HG02970 (cell line): ENCODE measurements at regions not wholly inside any gene's neighbourhood (a gene's known extent, or its start where the extent isn't known, plus 50 kb on each side); places are given as distances from the start of the nearest gene placed in this dataset.

ENCODE experiments used
- ATAC-seq: cut with Tn5 transposase; IDR thresholded peaks from one replicate; pipeline ENCODE4 v1.9.1; 2021; ENCODE audit warnings: mild to moderate bottlenecking, moderate library complexity, moderate number of reproducible peaks; ENCODE audit not compliant: unreplicated experiment, low FRiP score

- no peak for ATAC-seq
Observed at GRCh38 chr15:95448531-95449229, 881.8 kb upstream of the NR2F2 start.

GRCh38 chr15:95449230-95449628 lies 881.3 kb upstream of the NR2F2 start:
- ATAC-seq: no peak

- ATAC-seq: no peak
Observed at GRCh38 chr15:95450413-95450812, 880.1 kb upstream of the NR2F2 start.

- ATAC-seq: no peak
Observed at GRCh38 chr15:95451938-95452337, 878.6 kb upstream of the NR2F2 start.

GRCh38 chr15:95454403-95455262 lies 875.9 kb upstream of the NR2F2 start:
- ATAC-seq: no peak

- ATAC-seq: no peak
Observed at GRCh38 chr15:95457520-95457919, 873.0 kb upstream of the NR2F2 start.

- no peak for ATAC-seq
Observed at GRCh38 chr15:95458721-95459120, 871.8 kb upstream of the NR2F2 start.

GRCh38 chr15:95459273-95459672 lies 871.2 kb upstream of the NR2F2 start:
- no peak for ATAC-seq

GRCh38 chr15:95464509-95464908 lies 866.0 kb upstream of the NR2F2 start:
- ATAC-seq: no peak

- no peak for ATAC-seq
Observed at GRCh38 chr15:95468820-95469219, 861.7 kb upstream of the NR2F2 start.

- ATAC-seq: no peak
Observed at GRCh38 chr15:95469496-95470000, 861.0 kb upstream of the NR2F2 start.

GRCh38 chr15:95470529-95470928 lies 860.0 kb upstream of the NR2F2 start:
- ATAC-seq: no peak

GRCh38 chr15:95470997-95471689 lies 859.4 kb upstream of the NR2F2 start:
- no peak for ATAC-seq

- no peak for ATAC-seq
Observed at GRCh38 chr15:95471690-95472086, 858.8 kb upstream of the NR2F2 start.

- ATAC-seq: no peak
Observed at GRCh38 chr15:95475067-95475466, 855.4 kb upstream of the NR2F2 start.

GRCh38 chr15:95479308-95479707 lies 851.2 kb upstream of the NR2F2 start:
- ATAC-seq: no peak

GRCh38 chr15:95485367-95485766 lies 845.1 kb upstream of the NR2F2 start:
- ATAC-seq: no peak

GRCh38 chr15:95486224-95486623 lies 844.3 kb upstream of the NR2F2 start:
- no peak for ATAC-seq

- ATAC-seq: no peak
Observed at GRCh38 chr15:95489103-95489502, 841.4 kb upstream of the NR2F2 start.

GRCh38 chr15:95492388-95493070 lies 838.0 kb upstream of the NR2F2 start:
- ATAC-seq: no peak
